GM19397 (cell line): ENCODE measurements at regions not wholly inside any gene's neighbourhood (a gene's known extent, or its start where the extent isn't known, plus 50 kb on each side); places are given as distances from the start of the nearest gene placed in this dataset.

Experiments
- ATAC-seq: cut with Tn5 transposase; IDR thresholded peaks from one replicate; pipeline ENCODE4 v1.9.1; 2021; ENCODE audit warnings: mild to moderate bottlenecking, moderate library complexity; ENCODE audit not compliant: unreplicated experiment

GRCh38 chr12:127253797-127254327 is 1013.1 kb upstream of the TMEM132C start:
- no peak for ATAC-seq

GRCh38 chr12:127254420-127254955 is 1012.5 kb upstream of the TMEM132C start:
- ATAC-seq = no peak

- no peak for ATAC-seq
Measured at GRCh38 chr12:127257366-127257935, 1009.5 kb upstream of the TMEM132C start.

- ATAC-seq = no peak
Measured at GRCh38 chr12:127260531-127260930, 1006.4 kb upstream of the TMEM132C start.

GRCh38 chr12:127260999-127261398 is 1006.0 kb upstream of the TMEM132C start:
- no peak for ATAC-seq

GRCh38 chr12:127262615-127263014 is 1004.4 kb upstream of the TMEM132C start:
- ATAC-seq = no peak

- no peak for ATAC-seq
Measured at GRCh38 chr12:127263621-127264020, 1003.3 kb upstream of the TMEM132C start.

- no peak for ATAC-seq
Measured at GRCh38 chr12:127267128-127267527, 999.8 kb upstream of the TMEM132C start.

- no peak for ATAC-seq
Measured at GRCh38 chr12:127268213-127268612, 998.8 kb upstream of the TMEM132C start.

GRCh38 chr12:127268706-127269425 is 998.1 kb upstream of the TMEM132C start:
- ATAC-seq = no peak

- no peak for ATAC-seq
Measured at GRCh38 chr12:127270193-127270592, 996.8 kb upstream of the TMEM132C start.

GRCh38 chr12:127271776-127272175 is 995.2 kb upstream of the TMEM132C start:
- no peak for ATAC-seq

GRCh38 chr12:127272864-127273263 is 994.1 kb upstream of the TMEM132C start:
- no peak for ATAC-seq

- ATAC-seq = no peak
Measured at GRCh38 chr12:127273626-127274025, 993.3 kb upstream of the TMEM132C start.

GRCh38 chr12:127275416-127275815 is 991.6 kb upstream of the TMEM132C start:
- no peak for ATAC-seq

GRCh38 chr12:127277882-127278281 is 989.1 kb upstream of the TMEM132C start:
- no peak for ATAC-seq

GRCh38 chr12:127278351-127278750 is 988.6 kb upstream of the TMEM132C start:
- no peak for ATAC-seq

GRCh38 chr12:127280393-127281275 is 986.3 kb upstream of the TMEM132C start:
- ATAC-seq = peak; percentile 77

- no peak for ATAC-seq
Measured at GRCh38 chr12:127282786-127283565, 984.0 kb upstream of the TMEM132C start.

- no peak for ATAC-seq
Measured at GRCh38 chr12:127284021-127284420, 982.9 kb upstream of the TMEM132C start.
